COLO829 (cell line): ENCODE measurements at regions not wholly inside any gene's neighbourhood (a gene's known extent, or its start where the extent isn't known, plus 50 kb on each side); places are given as distances from the start of the nearest gene placed in this dataset.
A peak's percentile ranks its signal among the peaks of the same experiment; 100 is the strongest.
"Not testable (repeated sequence)": the region's sequence is repeated elsewhere in the genome, so short reads cannot be mapped to it uniquely, and the experiment has no call there.

Source experiments
- DNase-seq: peaks from one replicate; pipeline ENCODE4 v3.0.0; 2012; ENCODE audit warnings: low spot score

DNA sequence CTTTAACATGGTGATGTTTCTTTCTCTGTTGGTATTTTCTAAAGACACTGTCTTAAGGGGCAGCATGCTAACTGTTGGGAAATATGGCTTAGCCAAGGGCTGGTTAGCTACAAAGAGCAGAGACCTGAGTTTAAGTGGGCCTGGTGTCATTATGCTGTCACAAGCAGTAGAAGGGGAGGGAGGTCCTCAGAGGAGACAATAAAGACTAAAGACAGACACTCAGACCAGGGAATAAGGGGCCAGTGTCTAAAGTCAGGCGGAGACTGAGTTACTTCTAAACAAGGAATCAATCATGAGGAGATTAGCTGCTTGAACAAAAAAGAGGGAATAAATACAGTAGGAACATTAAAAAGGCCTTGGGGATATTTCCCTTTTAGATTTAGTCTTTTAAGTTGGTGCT lies 142.7 kb upstream of the DPPA4 start:
- DNase-seq = peak; percentile 18

- no peak for DNase-seq
Measured at GRCh38 chr3:109478614-109479013, 141.3 kb upstream of the DPPA4 start.

DNA sequence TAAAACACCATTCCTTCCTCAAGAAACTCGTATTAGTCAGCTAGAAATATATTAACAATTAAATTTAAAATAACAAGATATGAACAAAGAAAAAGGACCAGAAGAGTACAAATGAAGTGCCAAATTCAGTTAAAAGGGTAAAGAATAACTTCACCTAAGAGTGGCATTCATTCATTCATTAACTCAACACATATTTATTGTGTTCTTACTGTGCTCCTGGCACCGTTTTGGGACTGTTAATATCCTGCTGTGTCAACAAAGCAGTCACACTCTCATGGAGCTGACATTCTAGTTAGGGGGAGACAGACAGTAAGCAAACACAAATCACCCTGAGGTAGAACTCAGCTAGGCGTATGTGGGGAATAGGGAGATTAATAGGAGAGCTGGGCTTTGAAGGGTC lies 123.6 kb upstream of the DPPA4 start:
- no peak for DNase-seq

GRCh38 chr3:109445210-109445609 lies 107.9 kb upstream of the DPPA4 start:
- no peak for DNase-seq

GRCh38 chr3:109442531-109442930 lies 105.2 kb upstream of the DPPA4 start:
- DNase-seq = no peak

GRCh38 chr3:109440353-109440752 lies 103.0 kb upstream of the DPPA4 start:
- DNase-seq = no peak

GRCh38 chr3:109432833-109433232 lies 95.5 kb upstream of the DPPA4 start:
- DNase-seq = no peak

GRCh38 chr3:109430911-109431563 lies 93.7 kb upstream of the DPPA4 start:
- DNase-seq = no peak

DNA sequence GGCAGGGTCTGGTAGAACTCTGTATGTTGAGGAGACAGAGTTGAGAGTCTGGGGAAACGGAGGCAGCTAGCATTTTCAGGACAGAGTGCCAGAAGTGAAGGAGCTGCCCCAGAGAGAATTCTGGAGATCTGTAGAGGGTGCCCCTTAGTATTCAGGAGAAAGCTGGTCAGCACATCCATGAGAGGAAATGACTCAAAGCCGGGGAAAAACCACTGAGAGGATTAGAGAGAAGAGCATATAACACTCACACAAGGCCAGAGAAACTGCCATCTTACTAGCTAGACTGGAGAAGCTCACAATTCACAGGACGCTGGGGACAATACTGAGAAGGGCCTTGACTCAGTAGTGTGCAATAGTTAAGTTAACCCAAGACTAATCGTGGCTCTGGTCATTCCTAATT lies 75.7 kb upstream of the DPPA4 start:
- DNase-seq = peak; percentile 23

DNA sequence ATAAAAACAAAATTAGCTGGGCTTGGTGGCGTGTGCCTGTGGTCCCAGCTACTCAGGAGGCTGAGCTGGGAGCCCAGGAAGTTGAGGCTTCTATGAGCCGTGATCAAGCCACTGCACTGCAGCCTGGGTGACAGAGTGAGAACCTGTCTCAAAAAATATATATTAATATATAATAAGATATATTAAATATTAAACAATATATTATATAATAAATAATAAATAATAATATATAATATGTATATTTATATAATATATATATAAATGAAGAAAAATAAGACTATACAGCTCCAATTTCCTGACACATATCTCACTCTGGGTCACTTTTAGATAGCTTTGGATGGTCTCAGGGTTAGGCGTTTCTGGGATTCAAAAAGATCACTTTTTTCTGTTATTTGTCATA lies 74.2 kb upstream of the DPPA4 start:
- no peak for DNase-seq

DNA sequence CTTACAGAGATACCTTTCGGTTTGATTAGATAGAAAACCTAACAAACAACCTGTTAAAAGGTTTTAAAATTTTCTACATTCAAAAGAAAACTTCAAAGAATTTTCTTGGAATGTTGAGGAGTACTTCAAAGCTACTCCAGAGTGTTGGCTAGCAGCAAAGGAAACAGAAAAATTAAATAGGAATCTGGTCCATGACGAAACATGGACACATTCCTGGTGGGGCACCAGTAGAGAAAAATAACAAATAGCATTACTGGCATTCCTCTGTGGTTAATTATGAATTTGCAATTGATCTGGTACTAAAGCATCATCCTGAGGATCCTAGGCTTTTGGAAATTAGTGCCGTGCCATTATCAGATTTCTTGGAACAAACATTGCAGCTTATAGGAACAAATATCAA lies 59.5 kb upstream of the DPPA4 start:
- DNase-seq = no peak

DNA sequence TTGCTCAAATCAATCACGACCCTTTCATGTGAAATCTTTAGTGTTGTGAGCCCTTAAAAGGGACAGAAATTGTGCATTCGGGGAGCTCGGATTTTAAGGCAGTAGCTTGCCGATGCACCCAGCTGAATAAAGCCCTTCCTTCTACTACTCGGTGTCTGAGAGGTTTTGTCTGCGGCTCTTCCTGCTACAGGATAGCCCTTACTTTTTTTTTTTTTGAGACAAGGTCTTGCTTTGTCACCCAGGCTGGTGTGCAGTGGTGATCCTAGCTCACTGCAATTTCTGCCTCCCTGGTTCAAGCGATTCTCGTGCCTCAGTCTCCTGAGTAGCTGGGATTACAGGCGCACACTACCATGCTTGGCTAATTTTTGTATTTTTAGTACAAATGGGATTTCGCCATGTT lies 56.4 kb upstream of the DPPA4 start:
- DNase-seq = not testable (repeated sequence)

DNA sequence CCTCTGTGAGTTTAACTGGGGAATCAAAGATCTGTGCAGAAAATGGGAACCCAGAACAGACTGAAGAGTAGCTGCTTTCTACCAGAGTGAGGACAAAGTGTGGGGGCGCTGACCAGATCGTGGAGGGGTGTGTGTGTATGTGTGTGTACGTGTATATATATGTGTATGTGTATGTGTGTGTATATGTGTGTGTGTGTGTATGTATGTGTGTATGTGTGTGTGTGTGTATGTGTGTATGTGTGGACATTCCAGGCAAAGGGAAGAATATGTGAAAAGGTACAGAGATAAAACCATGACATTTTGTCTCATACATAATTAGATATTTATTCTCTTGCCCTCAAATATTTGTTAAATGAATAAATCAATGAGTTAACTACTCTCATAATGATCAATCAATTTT lies 54.9 kb upstream of the DPPA4 start:
- DNase-seq = no peak

DNA sequence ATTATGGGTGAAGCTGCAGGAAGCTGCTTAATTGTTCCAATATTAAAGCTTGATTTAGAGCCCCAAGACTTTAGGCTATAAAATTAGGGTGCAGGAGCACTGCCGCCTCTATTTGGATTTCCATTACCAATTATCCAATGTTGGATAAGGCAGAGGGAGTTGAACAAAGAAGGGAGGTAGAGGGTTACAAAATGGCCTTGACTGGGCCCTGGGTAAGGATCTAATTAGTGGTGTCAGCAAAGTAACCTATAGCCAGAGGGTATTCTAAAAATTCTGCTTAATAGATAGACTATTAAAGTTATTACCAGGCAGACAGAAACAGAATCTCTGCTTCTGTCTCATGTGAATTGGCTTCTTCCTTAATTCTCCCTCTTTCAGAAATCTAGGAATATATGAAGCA lies 50.3 kb upstream of the DPPA4 start:
- no peak for DNase-seq

DNA sequence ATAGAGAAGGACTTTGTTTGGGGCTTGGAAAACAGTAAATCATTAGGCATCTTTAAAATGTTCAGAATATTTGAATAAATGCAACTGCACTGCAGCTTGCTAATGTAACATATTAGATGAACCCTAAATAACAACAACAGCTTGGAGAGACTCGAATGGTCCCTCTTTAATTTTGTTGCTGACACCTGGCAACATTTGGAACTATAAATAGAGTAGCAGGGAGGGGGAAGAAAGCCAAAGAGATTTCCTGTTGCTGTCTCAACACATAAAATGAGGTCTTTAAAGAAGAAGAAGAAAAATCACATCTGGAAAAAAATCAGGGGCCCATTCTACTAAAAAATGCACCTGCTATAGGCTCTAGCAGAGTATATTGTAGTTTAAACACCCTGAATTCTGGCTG lies 49.9 kb upstream of the DPPA4 start:
- DNase-seq = no peak
